Lung (tissue), 11 donors: ENCODE measurements at regions not wholly inside any gene's neighbourhood (a gene's known extent, or its start where the extent isn't known, plus 50 kb on each side); places are given as distances from the start of the nearest gene placed in this dataset.

Source experiments
- ATAC-seq: fragments of 200-7000 bp; cut with Tn5 transposase; one replicate; pipeline ENCODE4 v1.9.1; 2020; ENCODE audit warnings: moderate number of reproducible peaks; ENCODE audit not compliant: insufficient read depth, low FRiP score
- DNase-seq, 3 donors: peaks; one replicate each; pipeline ENCODE4 v3.0.0-alpha.2; 2013 to 2017
- H3K27ac ChIP-seq, 2 donors: one replicate each; pipeline ENCODE4 v1.5.1; 2013; ENCODE audit warnings: mild to moderate bottlenecking in 2 of 2, moderate library complexity in 2 of 2, control low read depth in 1 of 2, inconsistent platforms in 1 of 2, low read depth in 1 of 2, low read length in 1 of 2
- H3K27me3 ChIP-seq, 3 donors: one replicate each; pipeline ENCODE4 v1.5.1; 2013; ENCODE audit warnings: low read length in 2 of 3; ENCODE audit not compliant: control insufficient read depth in 3 of 3, insufficient read depth in 3 of 3
- H3K36me3 ChIP-seq, 4 donors: one replicate each; pipeline ENCODE4 v1.5.1; 2013; ENCODE audit warnings: low read length in 4 of 4, mild to moderate bottlenecking in 1 of 4, moderate library complexity in 1 of 4; ENCODE audit not compliant: control insufficient read depth in 4 of 4, insufficient read depth in 4 of 4
- H3K4me1 ChIP-seq, 5 donors: one replicate each; pipeline ENCODE4 v1.5.1; 2013; ENCODE audit warnings: low read length in 5 of 5, mild to moderate bottlenecking in 2 of 5, moderate library complexity in 1 of 5; ENCODE audit not compliant: control insufficient read depth in 5 of 5, insufficient read depth in 5 of 5
- H3K4me3 ChIP-seq: one replicate; pipeline ENCODE4 v1.5.1; 2013; ENCODE audit warnings: mild to moderate bottlenecking, control low read depth, moderate library complexity
- H3K9ac ChIP-seq, 2 donors: one replicate each; pipeline ENCODE4 v1.5.1; 2013; ENCODE audit warnings: low read length in 2 of 2, control low read depth in 1 of 2; ENCODE audit not compliant: insufficient read depth in 1 of 2
- H3K9me3 ChIP-seq, 4 donors: one replicate each; pipeline ENCODE4 v1.5.1; 2013; ENCODE audit warnings: low read length in 3 of 4, mild to moderate bottlenecking in 1 of 4, moderate library complexity in 1 of 4; ENCODE audit not compliant: control insufficient read depth in 4 of 4, insufficient read depth in 3 of 4
- CTCF ChIP-seq: IDR thresholded peaks from 2 replicates; pipeline ENCODE4 v1.5.1; 2012; ENCODE audit warnings: mild to moderate bottlenecking; ENCODE audit errors: control extremely low read depth, extremely low read depth
- WGBS, 2 donors: extraction: QIAGEN DNeasy Blood & Tissue Kit; methylation state at CpG; one replicate each; pipeline ENCODE4 v1.1.7; 2013; 5-methylcytosine and 5-hydroxymethylcytosine counted together
- donor health status: control.
- donor health status: control.
- donor health status: Bipolar disorder and iron deficiency.
- donor health status: healthy.
- donor health status: DM: yes; HTN: yes; CAD: no.

DNA sequence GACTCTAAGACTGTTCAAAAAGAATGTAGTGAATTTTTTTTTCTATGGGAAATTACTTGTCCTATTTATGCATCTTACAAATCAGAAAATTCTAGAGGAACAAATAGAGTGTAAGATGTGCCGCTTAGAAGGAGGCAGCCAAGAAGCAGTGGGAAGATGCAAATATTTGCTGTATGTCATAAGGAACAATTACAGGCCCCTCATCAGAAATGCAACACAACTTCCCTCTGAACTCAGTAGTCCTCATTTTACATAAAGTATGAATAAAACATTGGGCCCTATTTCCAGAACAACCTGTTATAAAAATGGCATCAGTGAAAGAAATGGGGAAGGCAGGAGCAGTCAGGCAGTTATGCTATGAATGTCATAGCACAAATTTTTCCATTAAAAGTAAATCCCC lies 50.7 kb upstream of the SCG2 start:
- DNase-seq (no peak), ATAC-seq (no peak)
- WGBS, 2 donors, result 92 to 100% methylated on average over 1 of the region's 1 CpG
- Histone ChIP-seq H3K9me3 (peaks cover 0 to 2% (median 0%) of the 10 kb centered on the region in 4 donors), H3K4me3 (no peak overlapping the region), H3K27me3 (no peaks in the 10 kb centered on the region), H3K27ac (no peak overlapping the region), H3K36me3 (no peaks in the 10 kb centered on the region), H3K9ac (no peak overlapping the region), H3K4me1 (no peaks in the 10 kb centered on the region)
- TF ChIP-seq CTCF, result no peak

- Histone ChIP-seq H3K9me3 (peaks cover 0 to 2% (median 0%) of the 10 kb centered on the region in 4 donors), H3K9ac (no peak overlapping the region), H3K4me3 (no peak overlapping the region), H3K27me3 (no peaks in the 10 kb centered on the region), H3K36me3 (no peaks in the 10 kb centered on the region), H3K4me1 (no peaks in the 10 kb centered on the region), H3K27ac (no peak overlapping the region)
- no peak for DNase-seq
- no peak for TF ChIP-seq CTCF
- 95 to 100% methylated on average over 1 of the region's 1 CpG for WGBS, 2 donors
- no peak for ATAC-seq
Observed at GRCh38 chr2:223652122-223652521, 50.0 kb upstream of the SCG2 start.
